HAP-1 (cell line): ENCODE measurements at regions not wholly inside any gene's neighbourhood (a gene's known extent, or its start where the extent isn't known, plus 50 kb on each side); places are given as distances from the start of the nearest gene placed in this dataset.
"Not testable (repeated sequence)": the region's sequence is repeated elsewhere in the genome, so short reads cannot be mapped to it uniquely, and the experiment has no call there.

Source experiments
- DNase-seq, 2 experiments: peaks; one replicate each; pipeline ENCODE4 v3.0.0-alpha.2; 2016 to 2020; ENCODE audit warnings: low spot score in 2 of 2
- H3K27me3 ChIP-seq: fragments of 250-450 bp; sonication (Bioruptor Pico); 2 replicates; pipeline ENCODE4 v1.5.1; 2020; ENCODE audit warnings: low read depth, mild to moderate bottlenecking, moderate library complexity
- H3K36me3 ChIP-seq: fragments of 250-450 bp; sonication (Bioruptor Pico); replicated peaks from 2 replicates; pipeline ENCODE4 v1.5.1; 2020; ENCODE audit warnings: mild to moderate bottlenecking
- H3K4me1 ChIP-seq: fragments of 250-450 bp; sonication (Bioruptor Pico); 2 replicates; pipeline ENCODE4 v1.5.1; 2020; ENCODE audit warnings: mild to moderate bottlenecking
- H3K4me3 ChIP-seq: fragments of 250-450 bp; sonication (Bioruptor Pico); 2 replicates; pipeline ENCODE4 v1.5.1; 2020; ENCODE audit warnings: mild to moderate bottlenecking, moderate library complexity
- H3K9me3 ChIP-seq: fragments of 250-450 bp; sonication (Bioruptor Pico); 2 replicates; pipeline ENCODE4 v1.5.1; 2020; ENCODE audit warnings: mild to moderate bottlenecking, moderate library complexity
- in situ Hi-C: fragments of 300-500 bp; cut with MboI; formaldehyde crosslinking; loops from 3 replicates; pipeline ENCODE4 v1.14.3; 2020; ENCODE audit warnings: low sequenced_read_pairs, inconsistent platforms, mixed read lengths

- H3K4me3 ChIP-seq = no peak overlapping the region
- in situ Hi-C loops = loop anchor here (25.0 kb wide), 2 partner anchors 518 to 818 kb away; no protein-coding TSS in a partner anchor
- no peaks in the 10 kb centered on the region for H3K9me3 ChIP-seq
Measured at GRCh38 chr10:25744574-25744973, 189.5 kb upstream of the MYO3A start.

GRCh38 chr10:25745976-25746375 is 188.1 kb upstream of the MYO3A start:
- H3K27me3 ChIP-seq = no peaks in the 10 kb centered on the region
- H3K36me3 ChIP-seq = no peaks in the 10 kb centered on the region
- H3K4me1 ChIP-seq = no peaks in the 10 kb centered on the region
- DNase-seq = no peak
- H3K9me3 ChIP-seq = no peaks in the 10 kb centered on the region
- in situ Hi-C loops = loop anchor here (25.0 kb wide), 2 partner anchors 516 to 816 kb away; no protein-coding TSS in a partner anchor
- H3K4me3 ChIP-seq = no peak overlapping the region

More at GRCh38 chr10:25744574-25744973, 189.5 kb upstream of the MYO3A start:
- no peaks in the 10 kb centered on the region for H3K27me3 ChIP-seq
- DNase-seq = no peak
- H3K4me1 ChIP-seq = no peaks in the 10 kb centered on the region
- no peaks in the 10 kb centered on the region for H3K36me3 ChIP-seq

GRCh38 chr10:25747084-25747483 is 186.9 kb upstream of the MYO3A start:
- Histone ChIP-seq H3K9me3 (no peaks in the 10 kb centered on the region), H3K27me3 (no peaks in the 10 kb centered on the region), H3K4me1 (no peaks in the 10 kb centered on the region), H3K4me3 (no peak overlapping the region), H3K36me3 (no peaks in the 10 kb centered on the region)
- in situ Hi-C loops = loop anchor here (25.0 kb wide), 2 partner anchors 515 to 815 kb away; no protein-coding TSS in a partner anchor
- no peak for DNase-seq

DNA sequence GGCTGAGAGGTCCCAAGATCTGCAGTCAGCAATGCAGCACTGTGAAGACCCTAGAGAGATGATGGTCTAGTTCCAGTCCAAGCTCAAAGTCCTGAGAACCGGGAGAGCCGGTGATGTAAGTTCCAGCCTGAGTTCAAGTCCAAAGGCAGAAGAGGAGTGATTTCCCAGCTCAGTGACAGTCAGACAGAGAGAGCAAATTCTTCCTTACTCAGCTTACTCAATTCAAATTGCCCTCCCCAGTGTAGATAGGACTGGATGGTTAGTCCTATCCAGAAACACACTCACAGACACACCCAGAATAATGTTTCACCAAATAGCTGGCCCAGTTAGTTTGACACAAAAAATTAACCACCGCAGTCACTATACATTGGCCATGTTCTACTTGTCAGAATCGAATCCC is 185.5 kb upstream of the MYO3A start:
- Histone ChIP-seq H3K27me3 (no peaks in the 10 kb centered on the region), H3K4me3 (no peak overlapping the region), H3K36me3 (no peaks in the 10 kb centered on the region), H3K9me3 (no peaks in the 10 kb centered on the region), H3K4me1 (no peaks in the 10 kb centered on the region)
- no peak for DNase-seq
- in situ Hi-C loops = loop anchor here (25.0 kb wide), 2 partner anchors 514 to 814 kb away; no protein-coding TSS in a partner anchor

DNA sequence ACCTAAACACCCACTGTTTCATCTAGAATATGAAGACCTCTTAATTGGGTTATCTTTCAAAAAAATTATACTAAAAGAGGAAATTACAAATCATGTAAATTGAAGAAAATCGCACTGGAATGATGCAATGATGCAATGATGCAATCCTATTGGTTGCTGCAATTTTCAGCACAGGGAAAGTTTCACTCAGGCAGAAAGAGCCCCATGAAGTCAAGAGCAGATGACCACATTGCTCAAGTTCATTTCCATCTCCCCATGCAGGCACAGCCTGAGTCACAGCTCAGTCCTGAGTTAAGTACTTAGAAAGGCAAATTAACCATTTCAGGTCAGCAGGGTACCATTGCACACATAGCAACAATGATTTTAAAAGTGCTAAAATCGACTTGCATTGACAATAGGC is 180.3 kb upstream of the MYO3A start:
- Histone ChIP-seq H3K4me1 (no peaks in the 10 kb centered on the region), H3K4me3 (no peak overlapping the region), H3K27me3 (no peaks in the 10 kb centered on the region), H3K36me3 (no peaks in the 10 kb centered on the region), H3K9me3 (no peaks in the 10 kb centered on the region)
- in situ Hi-C loops = no loop called here
- no peak for DNase-seq

- DNase-seq, H3K36me3 ChIP-seq, H3K4me1 ChIP-seq, H3K9me3 ChIP-seq, in situ Hi-C loops, H3K4me3 ChIP-seq, H3K27me3 ChIP-seq: not testable (repeated sequence)
Measured at GRCh38 chr10:25755874-25756273, 178.2 kb upstream of the MYO3A start.

GRCh38 chr10:25756784-25757183 is 177.2 kb upstream of the MYO3A start:
- H3K4me3 ChIP-seq = no peak overlapping the region
- in situ Hi-C loops = no loop called here

DNA sequence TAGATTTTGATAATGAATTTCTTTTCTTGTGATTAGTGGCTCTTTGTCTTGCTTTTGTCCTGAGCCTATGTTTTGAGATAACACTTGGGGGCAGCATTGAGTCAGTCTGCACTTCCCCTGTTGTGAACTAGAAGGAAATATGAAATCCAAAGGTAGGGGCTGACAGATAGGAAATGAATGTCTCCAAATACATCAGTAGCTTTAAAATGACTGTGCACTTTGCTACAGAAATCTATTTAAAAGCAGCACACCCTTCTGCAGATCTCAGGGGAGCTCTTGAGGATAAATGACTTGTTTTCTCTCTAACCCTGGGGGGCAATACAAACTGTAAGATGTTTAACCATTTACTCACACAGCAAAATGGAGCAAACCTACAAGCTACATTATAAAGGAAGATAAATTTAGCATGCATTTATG is 176.0 kb upstream of the MYO3A start:
- H3K27me3 ChIP-seq = no peaks in the 10 kb centered on the region
- H3K4me1 ChIP-seq = no peaks in the 10 kb centered on the region
- DNase-seq = peak; percentile 40 to 46
- no peak overlapping the region for H3K4me3 ChIP-seq
- no peaks in the 10 kb centered on the region for H3K9me3 ChIP-seq
- in situ Hi-C loops = no loop called here
- no peaks in the 10 kb centered on the region for H3K36me3 ChIP-seq

More at GRCh38 chr10:25756784-25757183, 177.2 kb upstream of the MYO3A start:
- H3K4me1 ChIP-seq = no peaks in the 10 kb centered on the region
- H3K36me3 ChIP-seq = no peaks in the 10 kb centered on the region
- H3K9me3 ChIP-seq = no peaks in the 10 kb centered on the region
- no peaks in the 10 kb centered on the region for H3K27me3 ChIP-seq
- DNase-seq = no peak

GRCh38 chr10:25758511-25758910 is 175.5 kb upstream of the MYO3A start:
- Histone ChIP-seq H3K4me3 (no peak overlapping the region), H3K4me1 (no peaks in the 10 kb centered on the region), H3K9me3 (no peaks in the 10 kb centered on the region), H3K36me3 (no peaks in the 10 kb centered on the region), H3K27me3 (no peaks in the 10 kb centered on the region)
- in situ Hi-C loops = no loop called here
- no peak for DNase-seq

GRCh38 chr10:25761937-25762336 is 172.1 kb upstream of the MYO3A start:
- no peaks in the 10 kb centered on the region for H3K4me1 ChIP-seq
- H3K27me3 ChIP-seq = no peaks in the 10 kb centered on the region; the same call in 1 of the 2 replicates
- no peaks in the 10 kb centered on the region for H3K36me3 ChIP-seq
- in situ Hi-C loops = no loop called here
- no peaks in the 10 kb centered on the region for H3K9me3 ChIP-seq
- no peak overlapping the region for H3K4me3 ChIP-seq
- no peak for DNase-seq

- H3K36me3 ChIP-seq = no peaks in the 10 kb centered on the region
Measured at GRCh38 chr10:25766213-25766612, 167.8 kb upstream of the MYO3A start.

DNA sequence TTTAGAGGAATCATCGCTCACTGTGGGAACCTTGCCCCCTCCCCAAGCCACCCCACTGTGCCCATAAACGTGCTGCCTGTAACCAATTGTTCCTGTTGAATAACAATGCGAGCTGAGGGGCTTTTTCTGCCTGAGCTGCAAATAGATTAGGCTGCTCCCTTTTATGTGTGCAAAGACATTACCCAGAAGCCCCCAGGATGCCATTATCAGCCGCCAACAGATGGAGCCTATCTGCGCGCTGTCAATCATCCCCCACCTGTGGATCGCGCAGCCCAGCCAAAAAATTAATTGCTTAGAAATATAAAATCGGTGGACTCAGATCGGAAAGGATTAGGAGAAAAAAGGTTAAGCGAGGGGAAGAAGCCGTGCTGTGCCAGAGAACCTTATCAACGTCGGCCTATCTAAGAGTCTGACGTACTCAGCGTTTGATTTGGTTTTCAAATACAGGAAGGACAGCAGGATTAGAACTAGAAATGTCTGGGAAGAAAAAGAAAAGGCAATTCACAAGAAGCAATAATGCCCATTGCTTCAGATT is 167.3 kb upstream of the MYO3A start:
- DNase-seq = no peak
- H3K27me3 ChIP-seq = no peaks in the 10 kb centered on the region; the same call in 1 of the 2 replicates
- in situ Hi-C loops = no loop called here
- H3K4me1 ChIP-seq = no peaks in the 10 kb centered on the region
- H3K9me3 ChIP-seq = no peaks in the 10 kb centered on the region
- no peaks in the 10 kb centered on the region for H3K36me3 ChIP-seq
- no peak overlapping the region for H3K4me3 ChIP-seq

More at GRCh38 chr10:25766213-25766612, 167.8 kb upstream of the MYO3A start:
- H3K4me1 ChIP-seq = no peaks in the 10 kb centered on the region
- no peaks in the 10 kb centered on the region for H3K9me3 ChIP-seq
- no peaks in the 10 kb centered on the region; the same call in 1 of the 2 replicates for H3K27me3 ChIP-seq
- DNase-seq = no peak
- no peak overlapping the region for H3K4me3 ChIP-seq
- in situ Hi-C loops = no loop called here

DNA sequence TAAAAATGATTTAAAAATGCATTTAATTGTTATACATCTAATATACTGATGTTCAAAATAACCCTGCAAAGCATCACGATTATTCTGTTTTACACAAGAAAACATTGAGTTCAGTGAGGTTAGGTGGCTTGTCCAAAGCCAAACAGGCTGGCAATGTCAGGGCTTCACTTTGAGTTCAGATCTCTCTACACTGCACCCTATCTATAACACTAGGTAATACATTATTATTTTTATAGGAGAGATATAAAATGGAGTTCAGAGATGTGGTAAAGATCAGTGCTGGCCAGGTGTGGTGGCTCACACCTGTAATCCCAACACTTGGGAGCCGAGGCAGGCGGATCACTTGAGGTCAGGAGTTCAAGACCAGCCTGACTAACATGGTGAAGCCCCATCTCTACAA is 165.9 kb upstream of the MYO3A start:
- Histone ChIP-seq H3K36me3 (no peaks in the 10 kb centered on the region), H3K27me3 (no peaks in the 10 kb centered on the region; the same call in 1 of the 2 replicates), H3K4me3 (no peak overlapping the region), H3K4me1 (no peaks in the 10 kb centered on the region), H3K9me3 (no peaks in the 10 kb centered on the region)
- DNase-seq = no peak
- in situ Hi-C loops = no loop called here

GRCh38 chr10:25778646-25779045 is 155.4 kb upstream of the MYO3A start:
- no peak for DNase-seq
- Histone ChIP-seq H3K36me3 (no peaks in the 10 kb centered on the region), H3K27me3 (no peaks in the 10 kb centered on the region), H3K9me3 (no peaks in the 10 kb centered on the region), H3K4me3 (no peak overlapping the region), H3K4me1 (no peaks in the 10 kb centered on the region)
- in situ Hi-C loops = no loop called here

DNA sequence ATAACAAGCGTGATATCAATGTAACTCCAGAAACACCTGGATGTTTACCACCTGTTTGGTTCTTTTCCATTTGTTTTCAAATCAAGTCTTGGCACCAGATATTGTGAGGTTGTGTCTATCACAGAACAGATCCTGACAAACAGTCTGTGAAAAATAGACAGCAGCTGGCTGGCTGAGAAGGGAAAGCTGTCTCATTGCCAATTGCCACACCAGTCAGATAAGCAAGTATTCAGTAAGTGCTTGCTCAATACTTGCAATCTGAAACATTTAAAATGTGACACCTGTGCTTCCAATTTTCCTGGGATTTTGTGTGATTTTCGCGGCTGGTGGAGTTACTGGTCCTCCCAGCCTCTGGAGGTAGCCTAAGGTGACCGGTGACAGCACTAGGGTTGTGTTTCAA is 147.9 kb upstream of the MYO3A start:
- no peaks in the 10 kb centered on the region for H3K9me3 ChIP-seq
- no peak for DNase-seq
- H3K4me1 ChIP-seq = no peaks in the 10 kb centered on the region
- no peak overlapping the region for H3K4me3 ChIP-seq
- in situ Hi-C loops = no loop called here
- H3K36me3 ChIP-seq = no peaks in the 10 kb centered on the region
- H3K27me3 ChIP-seq = no peaks in the 10 kb centered on the region
